ENCODE measurements at regions not wholly inside any gene's neighbourhood (a gene's known extent, or its start where the extent isn't known, plus 50 kb on each side); places are given as distances from the start of the nearest gene placed in this dataset.

- no peak for TF ChIP-seq CTCF (IDR thresholded peaks at IDR 0.05)
- TF ChIP-seq POLR2A (IDR thresholded peaks at IDR 0.05) = no peak
These were observed 104.6 kb downstream of the PAX1 start for GRCh38 chr20:21809961-21810523.

All from body of pancreas (tissue), 4 donors.